ENCODE measurements at regions not wholly inside any gene's neighbourhood (a gene's known extent, or its start where the extent isn't known, plus 50 kb on each side); places are given as distances from the start of the nearest gene placed in this dataset.

- no peak for DNase-seq
Measured at GRCh38 chr10:8946451-8946850, 892.0 kb downstream of the GATA3 start.

- no peak for DNase-seq
Measured at GRCh38 chr10:8950978-8951377, 896.5 kb downstream of the GATA3 start.

- DNase-seq = no peak
Measured at GRCh38 chr10:8951440-8952089, 897.1 kb downstream of the GATA3 start.

- no peak for DNase-seq
Measured at GRCh38 chr10:8956400-8956799, 901.9 kb downstream of the GATA3 start.

- DNase-seq = no peak
Measured at GRCh38 chr10:8962249-8962648, 907.8 kb downstream of the GATA3 start.

GRCh38 chr10:8967061-8967460 is 912.6 kb downstream of the GATA3 start:
- DNase-seq = no peak

- no peak for DNase-seq
Measured at GRCh38 chr10:8969853-8970252, 915.4 kb downstream of the GATA3 start.

- no peak for DNase-seq
Measured at GRCh38 chr10:8975535-8975934, 921.0 kb downstream of the GATA3 start.

- DNase-seq = no peak
Measured at GRCh38 chr10:8978100-8978499, 923.6 kb downstream of the GATA3 start.

- DNase-seq = no peak
Measured at GRCh38 chr10:8979976-8980375, 925.5 kb downstream of the GATA3 start.

GRCh38 chr10:8981277-8981676 is 926.8 kb downstream of the GATA3 start:
- no peak for DNase-seq

- DNase-seq = no peak
Measured at GRCh38 chr10:8985651-8986050, 931.2 kb downstream of the GATA3 start.

GRCh38 chr10:8986975-8987374 is 932.5 kb downstream of the GATA3 start:
- DNase-seq = no peak

GRCh38 chr10:8987712-8988111 is 933.2 kb downstream of the GATA3 start:
- no peak for DNase-seq

GRCh38 chr10:8990280-8990987 is 935.9 kb downstream of the GATA3 start:
- no peak for DNase-seq

- DNase-seq = no peak
Measured at GRCh38 chr10:8992009-8992408, 937.5 kb downstream of the GATA3 start.

- no peak for DNase-seq
Measured at GRCh38 chr10:8993864-8994263, 939.4 kb downstream of the GATA3 start.

GRCh38 chr10:8998751-8999150 is 944.3 kb downstream of the GATA3 start:
- no peak for DNase-seq

- no peak for DNase-seq
Measured at GRCh38 chr10:9003122-9003521, 948.6 kb downstream of the GATA3 start.

GRCh38 chr10:9004736-9005135 is 950.2 kb downstream of the GATA3 start:
- DNase-seq = no peak

GRCh38 chr10:9009505-9009904 is 955.0 kb downstream of the GATA3 start:
- DNase-seq = no peak

- DNase-seq = no peak
Measured at GRCh38 chr10:9010093-9010492, 955.6 kb downstream of the GATA3 start.

- DNase-seq = no peak
Measured at GRCh38 chr10:9010931-9011670, 956.6 kb downstream of the GATA3 start.

- no peak for DNase-seq
Measured at GRCh38 chr10:9012312-9012711, 957.8 kb downstream of the GATA3 start.

Measured in left hindlimb (tissue), 1 donor.